CD4-positive, alpha-beta T cell treated with Interleukin-4 for 1 hour (primary cell): ENCODE measurements at regions not wholly inside any gene's neighbourhood (a gene's known extent, or its start where the extent isn't known, plus 50 kb on each side); places are given as distances from the start of the nearest gene placed in this dataset.
"Not testable (repeated sequence)": the region's sequence is repeated elsewhere in the genome, so short reads cannot be mapped to it uniquely, and the experiment has no call there.

Source experiments
- DNase-seq, 2 donors: peaks; one replicate each; pipeline ENCODE4 v3.0.0-alpha.2; 2020 to 2022

- DNase-seq = no peak
Observed at GRCh38 chr5:8676695-8677094, 807.7 kb downstream of the MTRR start.

- no peak for DNase-seq
Observed at GRCh38 chr5:8682381-8682780, 813.4 kb downstream of the MTRR start.

- DNase-seq = no peak
Observed at GRCh38 chr5:8683496-8683895, 814.5 kb downstream of the MTRR start.

GRCh38 chr5:8685704-8686103 is 816.8 kb downstream of the MTRR start:
- no peak for DNase-seq

GRCh38 chr5:8686707-8687106 is 817.8 kb downstream of the MTRR start:
- no peak for DNase-seq

- no peak for DNase-seq
Observed at GRCh38 chr5:8689773-8690172, 820.8 kb downstream of the MTRR start.

- DNase-seq = no peak
Observed at GRCh38 chr5:8691221-8691620, 822.3 kb downstream of the MTRR start.

- no peak for DNase-seq
Observed at GRCh38 chr5:8693341-8693844, 824.4 kb downstream of the MTRR start.

- no peak for DNase-seq
Observed at GRCh38 chr5:8694545-8694944, 825.6 kb downstream of the MTRR start.

- no peak for DNase-seq
Observed at GRCh38 chr5:8695902-8696845, 827.2 kb downstream of the MTRR start.

- no peak for DNase-seq
Observed at GRCh38 chr5:8700222-8700621, 831.3 kb downstream of the MTRR start.

- no peak for DNase-seq
Observed at GRCh38 chr5:8700671-8701070, 831.7 kb downstream of the MTRR start.

GRCh38 chr5:8701251-8701650 is 832.3 kb downstream of the MTRR start:
- DNase-seq = no peak

GRCh38 chr5:8710426-8710930 is 835.4 kb downstream of the SEMA5A start:
- DNase-seq = no peak

GRCh38 chr5:8714198-8714597 is 831.7 kb downstream of the SEMA5A start:
- no peak for DNase-seq

- no peak for DNase-seq
Observed at GRCh38 chr5:8714861-8715260, 831.0 kb downstream of the SEMA5A start.

- no peak for DNase-seq
Observed at GRCh38 chr5:8719796-8720195, 826.1 kb downstream of the SEMA5A start.

GRCh38 chr5:8720506-8720905 is 825.4 kb downstream of the SEMA5A start:
- DNase-seq = no peak

- no peak for DNase-seq
Observed at GRCh38 chr5:8721536-8721935, 824.3 kb downstream of the SEMA5A start.

- no peak for DNase-seq
Observed at GRCh38 chr5:8726383-8727036, 819.4 kb downstream of the SEMA5A start.

GRCh38 chr5:8727396-8727795 is 818.5 kb downstream of the SEMA5A start:
- no peak for DNase-seq

GRCh38 chr5:8729437-8729836 is 816.4 kb downstream of the SEMA5A start:
- DNase-seq = no peak

GRCh38 chr5:8730194-8730593 is 815.7 kb downstream of the SEMA5A start:
- no peak for DNase-seq

GRCh38 chr5:8731110-8731509 is 814.8 kb downstream of the SEMA5A start:
- not testable (repeated sequence) for DNase-seq
